ENCODE measurements at regions not wholly inside any gene's neighbourhood (a gene's known extent, or its start where the extent isn't known, plus 50 kb on each side); places are given as distances from the start of the nearest gene placed in this dataset.

- ATAC-seq (no peak), DNase-seq (no peak)
- Histone ChIP-seq H3K9me3 (no peaks in the 10 kb centered on the region), H3K27me3 (no peaks in the 10 kb centered on the region), H3K4me3 (no peak overlapping the region), H3K36me3 (no peaks in the 10 kb centered on the region), H3K4me1 (no peaks in the 10 kb centered on the region), H3K27ac (no peak overlapping the region)
- intact Hi-C loops (cut with DNase I) = no loop called here
- TF ChIP-seq POLR2A (IDR thresholded peaks at IDR 0.05) = no peak
- no peak for TF ChIP-seq CTCF (IDR thresholded peaks at IDR 0.05)
- 53 to 72% (median 63%) methylated on average over 1 of the region's 1 CpG for WGBS, 4 donors
Measured at GRCh38 chr11:80107415-80107814, 666.6 kb upstream of the TENM4 start.

- no peaks in the 10 kb centered on the region for H3K4me1 ChIP-seq
- H3K27ac ChIP-seq = no peak overlapping the region
- intact Hi-C loops (cut with DNase I) = no loop called here
- DNase-seq (no peak), ATAC-seq (no peak)
- H3K9me3 ChIP-seq = no peaks in the 10 kb centered on the region
- no peaks in the 10 kb centered on the region for H3K27me3 ChIP-seq
- H3K4me3 ChIP-seq = no peak overlapping the region
- H3K36me3 ChIP-seq = no peaks in the 10 kb centered on the region
- no peak for TF ChIP-seq CTCF (IDR thresholded peaks at IDR 0.05)
- no peak for TF ChIP-seq POLR2A (IDR thresholded peaks at IDR 0.05)
- 69 to 90% (median 80%) methylated on average over 4 of the region's 4 CpGs for WGBS, 4 donors
Measured at GRCh38 chr11:80104191-80104590, 663.4 kb upstream of the TENM4 start.

GRCh38 chr11:80103142-80103859 is 662.5 kb upstream of the TENM4 start:
- no peaks in the 10 kb centered on the region for H3K27me3 ChIP-seq
- H3K4me1 ChIP-seq = no peaks in the 10 kb centered on the region
- H3K27ac ChIP-seq = no peak overlapping the region
- no peaks in the 10 kb centered on the region for H3K36me3 ChIP-seq
- no peaks in the 10 kb centered on the region for H3K9me3 ChIP-seq
- intact Hi-C loops (cut with DNase I) = no loop called here
- no peak for ATAC-seq
- WGBS, 4 donors = 76 to 92% (median 89%) methylated on average over 4 of the region's 4 CpGs
- TF ChIP-seq CTCF (IDR thresholded peaks at IDR 0.05) (no peak), POLR2A (IDR thresholded peaks at IDR 0.05) (no peak)
- no peak for DNase-seq
- no peak overlapping the region for H3K4me3 ChIP-seq

GRCh38 chr11:80097146-80097545 is 656.3 kb upstream of the TENM4 start:
- WGBS, 4 donors = 67 to 73% (median 72%) methylated on average over 4 of the region's 4 CpGs
- TF ChIP-seq POLR2A (IDR thresholded peaks at IDR 0.05) = no peak
- TF ChIP-seq CTCF (IDR thresholded peaks at IDR 0.05) = no peak
- Histone ChIP-seq H3K4me3 (no peak overlapping the region), H3K4me1 (no peaks in the 10 kb centered on the region), H3K27ac (no peak overlapping the region), H3K36me3 (no peaks in the 10 kb centered on the region), H3K9me3 (no peaks in the 10 kb centered on the region), H3K27me3 (no peaks in the 10 kb centered on the region)
- intact Hi-C loops (cut with DNase I) = no loop called here
- DNase-seq (no peak), ATAC-seq (no peak)

Data from heart left ventricle (tissue), 16 donors.